ENCODE measurements at regions not wholly inside any gene's neighbourhood (a gene's known extent, or its start where the extent isn't known, plus 50 kb on each side); places are given as distances from the start of the nearest gene placed in this dataset.

DNA sequence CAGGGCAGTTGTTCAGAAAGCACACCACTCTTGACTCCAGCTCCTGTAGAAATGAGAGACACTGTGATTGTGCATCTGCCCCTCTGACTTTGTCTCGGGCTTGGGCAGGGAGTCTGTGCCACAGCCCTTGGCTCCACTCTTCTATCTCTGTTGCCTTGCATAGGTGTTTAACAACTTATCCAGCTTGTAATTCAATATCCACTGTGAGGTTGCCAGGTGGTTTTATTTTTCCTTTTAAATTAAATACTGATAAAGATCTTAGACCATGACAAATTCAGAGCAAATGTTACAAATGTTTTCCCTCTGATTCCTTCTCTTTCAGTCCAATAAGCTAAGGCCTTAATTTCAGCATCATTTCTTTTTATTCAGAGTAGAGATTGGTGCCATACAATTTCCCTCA, 421.7 kb downstream of the STK39 start:
- 86% methylated on average over 1 of the region's 1 CpG for WGBS
- DNase-seq (ENCODE audit: low spot score), result no peak

DNA sequence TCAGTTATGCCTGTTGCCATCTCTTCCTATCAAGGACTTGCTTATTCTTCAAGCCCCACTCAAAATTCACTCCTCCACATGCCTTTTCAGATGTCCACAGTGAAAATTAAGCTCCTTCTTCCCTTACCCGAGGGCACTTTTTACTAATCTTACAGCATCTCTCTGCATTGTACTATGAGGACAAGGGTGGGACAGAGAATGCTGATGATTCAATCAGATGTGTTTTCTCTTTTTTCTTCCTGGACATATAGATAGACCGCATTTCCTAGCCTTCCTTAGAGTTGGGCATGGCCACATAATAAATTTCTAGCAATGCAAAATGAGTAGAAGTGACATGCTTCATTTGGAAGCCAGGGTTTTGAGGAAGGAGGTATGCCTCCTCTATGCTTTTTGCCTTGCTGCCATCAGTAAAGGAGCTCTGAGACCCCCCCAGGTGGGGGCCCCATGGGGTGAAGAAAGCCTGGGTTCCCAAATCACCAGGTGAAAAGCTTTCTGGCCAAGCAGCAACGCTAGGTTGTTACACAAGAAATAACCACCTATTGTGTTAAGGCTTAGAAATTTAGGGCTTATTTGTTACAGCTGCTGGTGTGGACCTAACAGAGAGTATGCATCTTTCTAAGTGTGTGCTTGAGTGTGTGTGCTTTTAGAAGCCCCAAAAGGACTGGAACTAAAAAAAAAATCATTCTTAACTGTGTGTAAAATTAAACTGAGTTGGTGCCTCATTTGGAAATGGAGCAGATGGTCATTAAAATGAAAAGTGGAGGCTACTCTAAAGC, 424.5 kb downstream of the STK39 start:
- 95% methylated on average over 3 of the region's 3 CpGs for WGBS
- H3K27ac ChIP-seq (ENCODE audit: low read depth in 1 of 2, low read length in 2 of 2), result no peak overlapping the region
- TF ChIP-seq FOXA1 (IDR thresholded peaks at IDR 0.05) (no peak), JUND (IDR thresholded peaks at IDR 0.05) (no peak), YY1 (IDR thresholded peaks at IDR 0.05) (no peak), NR2F2 (IDR thresholded peaks at IDR 0.05) (no peak), EGR1 (IDR thresholded peaks at IDR 0.05; ENCODE audit: low read depth in 2 of 2) (no peak), HNF4G (IDR thresholded peaks at IDR 0.05) (no peak), HNF4A (conservative IDR thresholded peaks at IDR 0.05) (no peak), TAF1 (conservative IDR thresholded peaks at IDR 0.05) (no peak), RXRA (IDR thresholded peaks at IDR 0.05) (no peak), SP1 (IDR thresholded peaks at IDR 0.05) (no peak), RAD21 (IDR thresholded peaks at IDR 0.05) (no peak), GABPA (IDR thresholded peaks at IDR 0.05 in 1 of 2, conservative IDR thresholded peaks at IDR 0.05 in 1 of 2) (no peak), FOXA2 (IDR thresholded peaks at IDR 0.05) (no peak)
- TF ChIP-seq, protein P1, sequence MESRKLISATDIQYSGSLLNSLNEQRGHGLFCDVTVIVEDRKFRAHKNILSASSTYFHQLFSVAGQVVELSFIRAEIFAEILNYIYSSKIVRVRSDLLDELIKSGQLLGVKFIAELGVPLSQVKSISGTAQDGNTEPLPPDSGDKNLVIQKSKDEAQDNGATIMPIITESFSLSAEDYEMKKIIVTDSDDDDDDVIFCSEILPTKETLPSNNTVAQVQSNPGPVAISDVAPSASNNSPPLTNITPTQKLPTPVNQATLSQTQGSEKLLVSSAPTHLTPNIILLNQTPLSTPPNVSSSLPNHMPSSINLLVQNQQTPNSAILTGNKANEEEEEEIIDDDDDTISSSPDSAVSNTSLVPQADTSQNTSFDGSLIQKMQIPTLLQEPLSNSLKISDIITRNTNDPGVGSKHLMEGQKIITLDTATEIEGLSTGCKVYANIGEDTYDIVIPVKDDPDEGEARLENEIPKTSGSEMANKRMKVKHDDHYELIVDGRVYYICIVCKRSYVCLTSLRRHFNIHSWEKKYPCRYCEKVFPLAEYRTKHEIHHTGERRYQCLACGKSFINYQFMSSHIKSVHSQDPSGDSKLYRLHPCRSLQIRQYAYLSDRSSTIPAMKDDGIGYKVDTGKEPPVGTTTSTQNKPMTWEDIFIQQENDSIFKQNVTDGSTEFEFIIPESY (IDR thresholded peaks at IDR 0.05), result no peak
- TF ChIP-seq, protein P2, sequence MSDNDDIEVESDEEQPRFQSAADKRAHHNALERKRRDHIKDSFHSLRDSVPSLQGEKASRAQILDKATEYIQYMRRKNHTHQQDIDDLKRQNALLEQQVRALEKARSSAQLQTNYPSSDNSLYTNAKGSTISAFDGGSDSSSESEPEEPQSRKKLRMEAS (IDR thresholded peaks at IDR 0.05), result no peak
- TF ChIP-seq, protein P3, sequence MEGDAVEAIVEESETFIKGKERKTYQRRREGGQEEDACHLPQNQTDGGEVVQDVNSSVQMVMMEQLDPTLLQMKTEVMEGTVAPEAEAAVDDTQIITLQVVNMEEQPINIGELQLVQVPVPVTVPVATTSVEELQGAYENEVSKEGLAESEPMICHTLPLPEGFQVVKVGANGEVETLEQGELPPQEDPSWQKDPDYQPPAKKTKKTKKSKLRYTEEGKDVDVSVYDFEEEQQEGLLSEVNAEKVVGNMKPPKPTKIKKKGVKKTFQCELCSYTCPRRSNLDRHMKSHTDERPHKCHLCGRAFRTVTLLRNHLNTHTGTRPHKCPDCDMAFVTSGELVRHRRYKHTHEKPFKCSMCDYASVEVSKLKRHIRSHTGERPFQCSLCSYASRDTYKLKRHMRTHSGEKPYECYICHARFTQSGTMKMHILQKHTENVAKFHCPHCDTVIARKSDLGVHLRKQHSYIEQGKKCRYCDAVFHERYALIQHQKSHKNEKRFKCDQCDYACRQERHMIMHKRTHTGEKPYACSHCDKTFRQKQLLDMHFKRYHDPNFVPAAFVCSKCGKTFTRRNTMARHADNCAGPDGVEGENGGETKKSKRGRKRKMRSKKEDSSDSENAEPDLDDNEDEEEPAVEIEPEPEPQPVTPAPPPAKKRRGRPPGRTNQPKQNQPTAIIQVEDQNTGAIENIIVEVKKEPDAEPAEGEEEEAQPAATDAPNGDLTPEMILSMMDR (IDR thresholded peaks at IDR 0.05; ENCODE audit: low read depth, low read length, missing input control), result no peak
- TF ChIP-seq, protein P4, sequence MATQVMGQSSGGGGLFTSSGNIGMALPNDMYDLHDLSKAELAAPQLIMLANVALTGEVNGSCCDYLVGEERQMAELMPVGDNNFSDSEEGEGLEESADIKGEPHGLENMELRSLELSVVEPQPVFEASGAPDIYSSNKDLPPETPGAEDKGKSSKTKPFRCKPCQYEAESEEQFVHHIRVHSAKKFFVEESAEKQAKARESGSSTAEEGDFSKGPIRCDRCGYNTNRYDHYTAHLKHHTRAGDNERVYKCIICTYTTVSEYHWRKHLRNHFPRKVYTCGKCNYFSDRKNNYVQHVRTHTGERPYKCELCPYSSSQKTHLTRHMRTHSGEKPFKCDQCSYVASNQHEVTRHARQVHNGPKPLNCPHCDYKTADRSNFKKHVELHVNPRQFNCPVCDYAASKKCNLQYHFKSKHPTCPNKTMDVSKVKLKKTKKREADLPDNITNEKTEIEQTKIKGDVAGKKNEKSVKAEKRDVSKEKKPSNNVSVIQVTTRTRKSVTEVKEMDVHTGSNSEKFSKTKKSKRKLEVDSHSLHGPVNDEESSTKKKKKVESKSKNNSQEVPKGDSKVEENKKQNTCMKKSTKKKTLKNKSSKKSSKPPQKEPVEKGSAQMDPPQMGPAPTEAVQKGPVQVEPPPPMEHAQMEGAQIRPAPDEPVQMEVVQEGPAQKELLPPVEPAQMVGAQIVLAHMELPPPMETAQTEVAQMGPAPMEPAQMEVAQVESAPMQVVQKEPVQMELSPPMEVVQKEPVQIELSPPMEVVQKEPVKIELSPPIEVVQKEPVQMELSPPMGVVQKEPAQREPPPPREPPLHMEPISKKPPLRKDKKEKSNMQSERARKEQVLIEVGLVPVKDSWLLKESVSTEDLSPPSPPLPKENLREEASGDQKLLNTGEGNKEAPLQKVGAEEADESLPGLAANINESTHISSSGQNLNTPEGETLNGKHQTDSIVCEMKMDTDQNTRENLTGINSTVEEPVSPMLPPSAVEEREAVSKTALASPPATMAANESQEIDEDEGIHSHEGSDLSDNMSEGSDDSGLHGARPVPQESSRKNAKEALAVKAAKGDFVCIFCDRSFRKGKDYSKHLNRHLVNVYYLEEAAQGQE (IDR thresholded peaks at IDR 0.05), result no peak
- TF ChIP-seq, protein P5, sequence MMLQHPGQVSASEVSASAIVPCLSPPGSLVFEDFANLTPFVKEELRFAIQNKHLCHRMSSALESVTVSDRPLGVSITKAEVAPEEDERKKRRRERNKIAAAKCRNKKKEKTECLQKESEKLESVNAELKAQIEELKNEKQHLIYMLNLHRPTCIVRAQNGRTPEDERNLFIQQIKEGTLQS (IDR thresholded peaks at IDR 0.05), result no peak
- no peaks in the 10 kb centered on the region for H3K36me3 ChIP-seq (ENCODE audit: control insufficient read depth in 4 of 4, insufficient read depth in 3 of 4, low read depth in 1 of 4, low read length in 3 of 4)
- H3K4me3 ChIP-seq (ENCODE audit: low read depth in 1 of 3, low read length in 3 of 3), result no peak overlapping the region
- H3K9ac ChIP-seq (ENCODE audit: low read depth in 1 of 2, low read length in 2 of 2), result no peak overlapping the region
- H3K27me3 ChIP-seq (ENCODE audit: control insufficient read depth in 4 of 4, insufficient read depth in 4 of 4, low read length in 3 of 4), result no peaks in the 10 kb centered on the region
- DNase-seq (ENCODE audit: low spot score), result no peak
- H3K9me3 ChIP-seq (ENCODE audit: control insufficient read depth in 4 of 4, low read length in 3 of 4), result no peaks in the 10 kb centered on the region
- peaks cover 0 to 23% (median 13%) of the 10 kb centered on the region in 4 donors for H3K4me1 ChIP-seq (ENCODE audit: control insufficient read depth in 4 of 4, insufficient read depth in 4 of 4, low read length in 3 of 4)

More for the DNA sequence above, 421.7 kb downstream of the STK39 start:
- no peaks in the 10 kb centered on the region for H3K27me3 ChIP-seq (ENCODE audit: control insufficient read depth in 4 of 4, insufficient read depth in 4 of 4, low read length in 3 of 4)
- H3K4me1 ChIP-seq (ENCODE audit: control insufficient read depth in 4 of 4, insufficient read depth in 4 of 4, low read length in 3 of 4), result peaks cover 3 to 26% (median 12%) of the 10 kb centered on the region in 4 donors
- no peaks in the 10 kb centered on the region for H3K9me3 ChIP-seq (ENCODE audit: control insufficient read depth in 4 of 4, low read length in 3 of 4)
- no peak overlapping the region for H3K9ac ChIP-seq (ENCODE audit: low read depth in 1 of 2, low read length in 2 of 2)
- H3K36me3 ChIP-seq (ENCODE audit: control insufficient read depth in 4 of 4, insufficient read depth in 3 of 4, low read depth in 1 of 4, low read length in 3 of 4), result no peaks in the 10 kb centered on the region
- no peak overlapping the region for H3K27ac ChIP-seq (ENCODE audit: low read depth in 1 of 2, low read length in 2 of 2)
- TF ChIP-seq, protein P2 (IDR thresholded peaks at IDR 0.05), result no peak
- no peak for TF ChIP-seq HNF4G (IDR thresholded peaks at IDR 0.05)
- TF ChIP-seq TAF1 (conservative IDR thresholded peaks at IDR 0.05), result no peak
- no peak for TF ChIP-seq HNF4A (conservative IDR thresholded peaks at IDR 0.05)
- no peak for TF ChIP-seq SP1 (IDR thresholded peaks at IDR 0.05)
- TF ChIP-seq NR2F2 (IDR thresholded peaks at IDR 0.05), result no peak
- no peak for TF ChIP-seq YY1 (IDR thresholded peaks at IDR 0.05)
- H3K4me3 ChIP-seq (ENCODE audit: low read depth in 1 of 3, low read length in 3 of 3), result no peak overlapping the region
